GM23338 (cell line): ENCODE measurements at regions not wholly inside any gene's neighbourhood (a gene's known extent, or its start where the extent isn't known, plus 50 kb on each side); places are given as distances from the start of the nearest gene placed in this dataset.

Experiments
- ATAC-seq: fragments of 200-7000 bp; cut with Tn5 transposase; 3 replicates; pipeline ENCODE4 v1.9.1; 2020
- DNase-seq: peaks from one replicate; pipeline ENCODE4 v3.0.0-alpha.2; 2015; ENCODE audit warnings: low spot score
- H2AFZ ChIP-seq: fragments of 200-600 bp; sonication (generic); 2 replicates; pipeline ENCODE4 v1.8.0; 2016; ENCODE audit warnings: antibody characterized with exemption, mild to moderate bottlenecking, moderate library complexity
- H3F3A ChIP-seq: fragments of 200-600 bp; sonication (generic); replicated peaks from 2 replicates; pipeline ENCODE4 v1.8.0; 2017; ENCODE audit warnings: antibody characterized with exemption, mixed run types, low read depth
- H3K27ac ChIP-seq: fragments of 200-600 bp; sonication (generic); 2 replicates; pipeline ENCODE4 v1.6.1; 2016; ENCODE audit warnings: low read depth
- H3K27me3 ChIP-seq: fragments of 200-600 bp; sonication (generic); 2 replicates; pipeline ENCODE4 v1.8.0; 2016; ENCODE audit warnings: mild to moderate bottlenecking, mixed run types, moderate library complexity; ENCODE audit not compliant: insufficient read depth
- H3K36me3 ChIP-seq: fragments of 200-600 bp; sonication (generic); 2 replicates; pipeline ENCODE4 v1.8.0; 2016; ENCODE audit warnings: mild to moderate bottlenecking; ENCODE audit not compliant: insufficient read depth
- H3K4me1 ChIP-seq: fragments of 200-600 bp; sonication (generic); 2 replicates; pipeline ENCODE4 v1.8.0; 2016; ENCODE audit warnings: mild to moderate bottlenecking, moderate library complexity; ENCODE audit not compliant: insufficient read depth
- H3K4me2 ChIP-seq: fragments of 200-600 bp; sonication (generic); 2 replicates; pipeline ENCODE4 v1.7.1; 2017; ENCODE audit warnings: mixed run types
- H3K4me3 ChIP-seq: fragments of 200-600 bp; sonication (generic); 2 replicates; pipeline ENCODE4 v1.6.1; 2016; ENCODE audit warnings: mixed run types
- H3K79me2 ChIP-seq: fragments of 200-600 bp; sonication (generic); replicated peaks from 2 replicates; pipeline ENCODE4 v1.8.0; 2017; ENCODE audit warnings: mild to moderate bottlenecking; ENCODE audit not compliant: insufficient read depth
- H3K9me2 ChIP-seq: fragments of 200-600 bp; sonication (generic); 2 replicates; pipeline ENCODE4 v1.8.0; 2017; ENCODE audit not compliant: insufficient read depth
- H4K20me1 ChIP-seq: fragments of 200-600 bp; sonication (generic); replicated peaks from 2 replicates; pipeline ENCODE4 v1.8.0; 2017; ENCODE audit warnings: mild to moderate bottlenecking; ENCODE audit not compliant: insufficient read depth
- H3K27ac Mint-ChIP-seq: 2 replicates; pipeline ENCODE4 v1.8.0; 2020; ENCODE audit warnings: inconsistent platforms, mild to moderate bottlenecking, moderate library complexity, mixed read lengths
- H3K27me3 Mint-ChIP-seq: 3 replicates; pipeline ENCODE4 v1.8.0; 2022; ENCODE audit warnings: low read depth, mild to moderate bottlenecking, moderate library complexity, mixed read lengths, inconsistent platforms; ENCODE audit not compliant: insufficient read depth, poor library complexity
- H3K36me3 Mint-ChIP-seq: 3 replicates; pipeline ENCODE4 v1.8.0; 2021; ENCODE audit warnings: low read depth, mild to moderate bottlenecking, inconsistent platforms, moderate library complexity, mixed read lengths
- H3K4me1 Mint-ChIP-seq: 3 replicates; pipeline ENCODE4 v1.8.0; 2020; ENCODE audit warnings: mild to moderate bottlenecking, inconsistent platforms, mixed read lengths
- H3K4me3 Mint-ChIP-seq: 3 replicates; pipeline ENCODE4 v1.8.0; 2021; ENCODE audit warnings: moderate library complexity, mild to moderate bottlenecking, inconsistent platforms, mixed read lengths
- H3K9me3 Mint-ChIP-seq: 3 replicates; pipeline ENCODE4 v1.8.0; 2020; ENCODE audit warnings: moderate library complexity, mild to moderate bottlenecking, inconsistent platforms, mixed read lengths
- ETS1 ChIP-seq: IDR thresholded peaks from 2 replicates; pipeline ENCODE4 v1.6.1; 2016; ENCODE audit warnings: antibody characterized with exemption
- EZH2 ChIP-seq: fragments of 200-600 bp; sonication (generic); IDR thresholded peaks from one replicate; pipeline ENCODE4 v1.8.0; 2017; ENCODE audit warnings: antibody characterized with exemption, mild to moderate bottlenecking, low read depth; ENCODE audit not compliant: unreplicated experiment
- EZH2phosphoT487 ChIP-seq: fragments of 200-600 bp; sonication (generic); IDR thresholded peaks from one replicate; pipeline ENCODE4 v1.8.1; 2018; ENCODE audit warnings: antibody characterized with exemption; ENCODE audit not compliant: unreplicated experiment
- JUNB ChIP-seq: IDR thresholded peaks from one replicate; pipeline ENCODE4 v1.6.1; 2016; ENCODE audit warnings: antibody characterized with exemption; ENCODE audit not compliant: unreplicated experiment
- NANOG ChIP-seq: IDR thresholded peaks from 2 replicates; pipeline ENCODE4 v1.6.1; 2016; ENCODE audit warnings: antibody characterized with exemption, borderline replicate concordance
- POLR2AphosphoS5 ChIP-seq: IDR thresholded peaks from 2 replicates; pipeline ENCODE4 v1.6.1; 2016; ENCODE audit warnings: antibody characterized with exemption, low read depth
- STAT1 ChIP-seq: IDR thresholded peaks from one replicate; pipeline ENCODE4 v1.6.1; 2016; ENCODE audit warnings: antibody characterized with exemption; ENCODE audit not compliant: unreplicated experiment
- ZNF114 ChIP-seq: fragments of 250-450 bp; sonication (Bioruptor Pico); IDR thresholded peaks from 2 replicates; pipeline ENCODE4 v1.5.0; 2020; ENCODE audit warnings: mild to moderate bottlenecking, moderate library complexity
- ZNF331 ChIP-seq: fragments of 250-450 bp; sonication (Bioruptor Pico); IDR thresholded peaks from 2 replicates; pipeline ENCODE4 v1.5.0; 2020; ENCODE audit warnings: low read depth, mild to moderate bottlenecking, moderate library complexity
- TF ChIP-seq, protein P1 (sequence below), 2 experiments: fragments of 200-600 bp in 1 of 2; sonication (generic) in 1 of 2; conservative IDR thresholded peaks; 2 replicates each; pipeline versions ENCODE4 v1.5.1 to v1.6.1; 2016 to 2017; ENCODE audit warnings: antibody characterized with exemption in 2 of 2, low read depth in 2 of 2, mild to moderate bottlenecking in 2 of 2, moderate library complexity in 1 of 2
- TF ChIP-seq, protein P2 (sequence below): IDR thresholded peaks from one replicate; pipeline ENCODE4 v1.6.1; 2018; ENCODE audit warnings: antibody characterized with exemption; ENCODE audit not compliant: unreplicated experiment
- TF ChIP-seq, protein P3 (sequence below): fragments of 250-450 bp; sonication (Bioruptor Pico); IDR thresholded peaks from 2 replicates; pipeline ENCODE4 v1.5.0; 2020; ENCODE audit warnings: mild to moderate bottlenecking, moderate library complexity

DNA sequence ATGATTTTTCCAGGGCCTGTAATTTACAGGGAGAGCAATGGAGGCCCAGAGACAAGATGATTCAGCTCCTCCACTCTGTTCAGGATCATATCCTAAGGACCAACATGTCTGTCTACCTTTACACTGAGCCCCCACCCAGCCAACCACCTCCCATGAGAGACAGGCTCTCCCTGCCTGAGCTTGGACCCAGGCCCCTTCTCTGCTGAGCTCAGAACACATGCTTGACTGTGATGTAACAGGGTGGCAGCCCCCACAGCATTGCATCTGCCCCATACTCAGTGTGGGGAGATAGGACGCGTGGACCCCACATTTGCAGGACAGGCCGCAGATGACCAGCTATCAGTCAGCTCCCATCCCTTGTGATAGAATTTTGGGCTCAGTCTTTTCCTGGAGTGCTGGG, 313.9 kb downstream of the ADGRD1 start:
- TF ChIP-seq ZNF114 (CRISPR knock-in tag) = no peak
- no peak for TF ChIP-seq JUNB
- no peak for TF ChIP-seq STAT1
- TF ChIP-seq, protein P1, sequence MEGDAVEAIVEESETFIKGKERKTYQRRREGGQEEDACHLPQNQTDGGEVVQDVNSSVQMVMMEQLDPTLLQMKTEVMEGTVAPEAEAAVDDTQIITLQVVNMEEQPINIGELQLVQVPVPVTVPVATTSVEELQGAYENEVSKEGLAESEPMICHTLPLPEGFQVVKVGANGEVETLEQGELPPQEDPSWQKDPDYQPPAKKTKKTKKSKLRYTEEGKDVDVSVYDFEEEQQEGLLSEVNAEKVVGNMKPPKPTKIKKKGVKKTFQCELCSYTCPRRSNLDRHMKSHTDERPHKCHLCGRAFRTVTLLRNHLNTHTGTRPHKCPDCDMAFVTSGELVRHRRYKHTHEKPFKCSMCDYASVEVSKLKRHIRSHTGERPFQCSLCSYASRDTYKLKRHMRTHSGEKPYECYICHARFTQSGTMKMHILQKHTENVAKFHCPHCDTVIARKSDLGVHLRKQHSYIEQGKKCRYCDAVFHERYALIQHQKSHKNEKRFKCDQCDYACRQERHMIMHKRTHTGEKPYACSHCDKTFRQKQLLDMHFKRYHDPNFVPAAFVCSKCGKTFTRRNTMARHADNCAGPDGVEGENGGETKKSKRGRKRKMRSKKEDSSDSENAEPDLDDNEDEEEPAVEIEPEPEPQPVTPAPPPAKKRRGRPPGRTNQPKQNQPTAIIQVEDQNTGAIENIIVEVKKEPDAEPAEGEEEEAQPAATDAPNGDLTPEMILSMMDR (conservative IDR thresholded peaks at IDR 0.05; ENCODE audit: low read depth in 2 of 2) = no peak
- TF ChIP-seq ETS1 = no peak
- no peak for TF ChIP-seq EZH2phosphoT487
- TF ChIP-seq POLR2AphosphoS5 = no peak
- TF ChIP-seq, protein P2, sequence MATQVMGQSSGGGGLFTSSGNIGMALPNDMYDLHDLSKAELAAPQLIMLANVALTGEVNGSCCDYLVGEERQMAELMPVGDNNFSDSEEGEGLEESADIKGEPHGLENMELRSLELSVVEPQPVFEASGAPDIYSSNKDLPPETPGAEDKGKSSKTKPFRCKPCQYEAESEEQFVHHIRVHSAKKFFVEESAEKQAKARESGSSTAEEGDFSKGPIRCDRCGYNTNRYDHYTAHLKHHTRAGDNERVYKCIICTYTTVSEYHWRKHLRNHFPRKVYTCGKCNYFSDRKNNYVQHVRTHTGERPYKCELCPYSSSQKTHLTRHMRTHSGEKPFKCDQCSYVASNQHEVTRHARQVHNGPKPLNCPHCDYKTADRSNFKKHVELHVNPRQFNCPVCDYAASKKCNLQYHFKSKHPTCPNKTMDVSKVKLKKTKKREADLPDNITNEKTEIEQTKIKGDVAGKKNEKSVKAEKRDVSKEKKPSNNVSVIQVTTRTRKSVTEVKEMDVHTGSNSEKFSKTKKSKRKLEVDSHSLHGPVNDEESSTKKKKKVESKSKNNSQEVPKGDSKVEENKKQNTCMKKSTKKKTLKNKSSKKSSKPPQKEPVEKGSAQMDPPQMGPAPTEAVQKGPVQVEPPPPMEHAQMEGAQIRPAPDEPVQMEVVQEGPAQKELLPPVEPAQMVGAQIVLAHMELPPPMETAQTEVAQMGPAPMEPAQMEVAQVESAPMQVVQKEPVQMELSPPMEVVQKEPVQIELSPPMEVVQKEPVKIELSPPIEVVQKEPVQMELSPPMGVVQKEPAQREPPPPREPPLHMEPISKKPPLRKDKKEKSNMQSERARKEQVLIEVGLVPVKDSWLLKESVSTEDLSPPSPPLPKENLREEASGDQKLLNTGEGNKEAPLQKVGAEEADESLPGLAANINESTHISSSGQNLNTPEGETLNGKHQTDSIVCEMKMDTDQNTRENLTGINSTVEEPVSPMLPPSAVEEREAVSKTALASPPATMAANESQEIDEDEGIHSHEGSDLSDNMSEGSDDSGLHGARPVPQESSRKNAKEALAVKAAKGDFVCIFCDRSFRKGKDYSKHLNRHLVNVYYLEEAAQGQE = no peak
- TF ChIP-seq, protein P3, sequence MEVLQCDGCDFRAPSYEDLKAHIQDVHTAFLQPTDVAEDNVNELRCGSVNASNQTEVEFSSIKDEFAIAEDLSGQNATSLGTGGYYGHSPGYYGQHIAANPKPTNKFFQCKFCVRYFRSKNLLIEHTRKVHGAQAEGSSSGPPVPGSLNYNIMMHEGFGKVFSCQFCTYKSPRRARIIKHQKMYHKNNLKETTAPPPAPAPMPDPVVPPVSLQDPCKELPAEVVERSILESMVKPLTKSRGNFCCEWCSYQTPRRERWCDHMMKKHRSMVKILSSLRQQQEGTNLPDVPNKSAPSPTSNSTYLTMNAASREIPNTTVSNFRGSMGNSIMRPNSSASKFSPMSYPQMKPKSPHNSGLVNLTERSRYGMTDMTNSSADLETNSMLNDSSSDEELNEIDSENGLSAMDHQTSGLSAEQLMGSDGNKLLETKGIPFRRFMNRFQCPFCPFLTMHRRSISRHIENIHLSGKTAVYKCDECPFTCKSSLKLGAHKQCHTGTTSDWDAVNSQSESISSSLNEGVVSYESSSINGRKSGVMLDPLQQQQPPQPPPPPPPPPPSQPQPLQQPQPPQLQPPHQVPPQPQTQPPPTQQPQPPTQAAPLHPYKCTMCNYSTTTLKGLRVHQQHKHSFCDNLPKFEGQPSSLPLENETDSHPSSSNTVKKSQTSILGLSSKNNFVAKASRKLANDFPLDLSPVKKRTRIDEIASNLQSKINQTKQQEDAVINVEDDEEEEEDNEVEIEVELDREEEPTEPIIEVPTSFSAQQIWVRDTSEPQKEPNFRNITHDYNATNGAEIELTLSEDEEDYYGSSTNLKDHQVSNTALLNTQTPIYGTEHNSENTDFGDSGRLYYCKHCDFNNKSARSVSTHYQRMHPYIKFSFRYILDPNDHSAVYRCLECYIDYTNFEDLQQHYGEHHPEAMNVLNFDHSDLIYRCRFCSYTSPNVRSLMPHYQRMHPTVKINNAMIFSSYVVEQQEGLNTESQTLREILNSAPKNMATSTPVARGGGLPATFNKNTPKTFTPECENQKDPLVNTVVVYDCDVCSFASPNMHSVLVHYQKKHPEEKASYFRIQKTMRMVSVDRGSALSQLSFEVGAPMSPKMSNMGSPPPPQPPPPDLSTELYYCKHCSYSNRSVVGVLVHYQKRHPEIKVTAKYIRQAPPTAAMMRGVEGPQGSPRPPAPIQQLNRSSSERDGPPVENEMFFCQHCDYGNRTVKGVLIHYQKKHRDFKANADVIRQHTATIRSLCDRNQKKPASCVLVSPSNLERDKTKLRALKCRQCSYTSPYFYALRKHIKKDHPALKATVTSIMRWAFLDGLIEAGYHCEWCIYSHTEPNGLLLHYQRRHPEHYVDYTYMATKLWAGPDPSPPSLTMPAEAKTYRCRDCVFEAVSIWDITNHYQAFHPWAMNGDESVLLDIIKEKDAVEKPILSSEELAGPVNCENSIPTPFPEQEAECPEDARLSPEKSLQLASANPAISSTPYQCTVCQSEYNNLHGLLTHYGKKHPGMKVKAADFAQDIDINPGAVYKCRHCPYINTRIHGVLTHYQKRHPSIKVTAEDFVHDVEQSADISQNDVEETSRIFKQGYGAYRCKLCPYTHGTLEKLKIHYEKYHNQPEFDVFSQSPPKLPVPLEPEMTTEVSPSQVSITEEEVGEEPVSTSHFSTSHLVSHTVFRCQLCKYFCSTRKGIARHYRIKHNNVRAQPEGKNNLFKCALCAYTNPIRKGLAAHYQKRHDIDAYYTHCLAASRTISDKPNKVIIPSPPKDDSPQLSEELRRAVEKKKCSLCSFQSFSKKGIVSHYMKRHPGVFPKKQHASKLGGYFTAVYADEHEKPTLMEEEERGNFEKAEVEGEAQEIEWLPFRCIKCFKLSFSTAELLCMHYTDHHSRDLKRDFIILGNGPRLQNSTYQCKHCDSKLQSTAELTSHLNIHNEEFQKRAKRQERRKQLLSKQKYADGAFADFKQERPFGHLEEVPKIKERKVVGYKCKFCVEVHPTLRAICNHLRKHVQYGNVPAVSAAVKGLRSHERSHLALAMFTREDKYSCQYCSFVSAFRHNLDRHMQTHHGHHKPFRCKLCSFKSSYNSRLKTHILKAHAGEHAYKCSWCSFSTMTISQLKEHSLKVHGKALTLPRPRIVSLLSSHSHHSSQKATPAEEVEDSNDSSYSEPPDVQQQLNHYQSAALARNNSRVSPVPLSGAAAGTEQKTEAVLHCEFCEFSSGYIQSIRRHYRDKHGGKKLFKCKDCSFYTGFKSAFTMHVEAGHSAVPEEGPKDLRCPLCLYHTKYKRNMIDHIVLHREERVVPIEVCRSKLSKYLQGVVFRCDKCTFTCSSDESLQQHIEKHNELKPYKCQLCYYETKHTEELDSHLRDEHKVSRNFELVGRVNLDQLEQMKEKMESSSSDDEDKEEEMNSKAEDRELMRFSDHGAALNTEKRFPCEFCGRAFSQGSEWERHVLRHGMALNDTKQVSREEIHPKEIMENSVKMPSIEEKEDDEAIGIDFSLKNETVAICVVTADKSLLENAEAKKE (CRISPR knock-in tag) = no peak
- TF ChIP-seq EZH2 = no peak
- TF ChIP-seq ZNF331 (CRISPR knock-in tag) = no peak
- TF ChIP-seq NANOG = no peak
- H2AFZ ChIP-seq = no peak overlapping the region
- no peaks in the 10 kb centered on the region for H3F3A ChIP-seq
- H3K4me1 ChIP-seq = no peaks in the 10 kb centered on the region
- peaks cover 9% of the 10 kb centered on the region; the same call in 2 of the 3 replicates for H3K4me1 Mint-ChIP-seq
- no peak overlapping the region for H3K4me3 Mint-ChIP-seq
- H3K36me3 ChIP-seq = no peaks in the 10 kb centered on the region
- no peak overlapping the region for H3K27ac Mint-ChIP-seq
- H3K27me3 Mint-ChIP-seq = peaks cover 3% of the 10 kb centered on the region
- no peaks in the 10 kb centered on the region for H3K9me2 ChIP-seq
- no peaks in the 10 kb centered on the region; the same call in 2 of the 3 replicates for H3K36me3 Mint-ChIP-seq
- H3K4me3 ChIP-seq = no peak overlapping the region
- H3K27me3 ChIP-seq = no peaks in the 10 kb centered on the region
- H3K9me3 Mint-ChIP-seq = no peaks in the 10 kb centered on the region; the same call in 2 of the 3 replicates
- DNase-seq (no peak), ATAC-seq (no peak)
- H3K4me2 ChIP-seq = no peak overlapping the region
- no peaks in the 10 kb centered on the region for H3K79me2 ChIP-seq
- H4K20me1 ChIP-seq = no peaks in the 10 kb centered on the region
- no peak overlapping the region for H3K27ac ChIP-seq
